Fibroblast of pulmonary artery (primary cell): ENCODE measurements at regions not wholly inside any gene's neighbourhood (a gene's known extent, or its start where the extent isn't known, plus 50 kb on each side); places are given as distances from the start of the nearest gene placed in this dataset.

Source experiments
- DNase-seq: peaks from one replicate; pipeline ENCODE4 v3.0.0-alpha.2; 2010; ENCODE audit warnings: low read depth
- H3K4me3 ChIP-seq: replicated peaks from 2 replicates; pipeline ENCODE4 v1.5.1; 2011; ENCODE audit warnings: low read depth, mild to moderate bottlenecking, control low read depth, low read length, moderate library complexity
- CTCF ChIP-seq: IDR thresholded peaks from 2 replicates; pipeline ENCODE4 v1.5.1; 2011; ENCODE audit warnings: mild to moderate bottlenecking, control low read depth, low read length, inconsistent platforms; ENCODE audit errors: missing control alignments

GRCh38 chr7:106418094-106418493 is 133.3 kb upstream of the NAMPT start:
- H3K4me3 ChIP-seq, result no peak overlapping the region
- no peak for TF ChIP-seq CTCF
- DNase-seq, result peak; percentile 95

GRCh38 chr7:106417273-106417902 is 132.6 kb upstream of the NAMPT start:
- H3K4me3 ChIP-seq, result no peak overlapping the region
- DNase-seq, result peak; percentile 39
- TF ChIP-seq CTCF, result no peak

GRCh38 chr7:106416430-106416829 is 131.6 kb upstream of the NAMPT start:
- no peak overlapping the region for H3K4me3 ChIP-seq
- TF ChIP-seq CTCF, result no peak
- DNase-seq, result no peak

- TF ChIP-seq CTCF, result no peak
- H3K4me3 ChIP-seq, result no peak overlapping the region
- DNase-seq, result peak; percentile 54
Observed at GRCh38 chr7:106415433-106415832, 130.7 kb upstream of the NAMPT start.

- no peak for TF ChIP-seq CTCF
- DNase-seq, result no peak
- no peak overlapping the region for H3K4me3 ChIP-seq
Observed at GRCh38 chr7:106413446-106413845, 128.7 kb upstream of the NAMPT start.

GRCh38 chr7:106405697-106406141 is 120.9 kb upstream of the NAMPT start:
- H3K4me3 ChIP-seq, result no peak overlapping the region
- no peak for DNase-seq
- TF ChIP-seq CTCF, result no peak

GRCh38 chr7:106402898-106403297 is 118.1 kb upstream of the NAMPT start:
- no peak for DNase-seq
- no peak for TF ChIP-seq CTCF
- H3K4me3 ChIP-seq, result no peak overlapping the region
